HFF-Myc (cell line): ENCODE measurements at regions not wholly inside any gene's neighbourhood (a gene's known extent, or its start where the extent isn't known, plus 50 kb on each side); places are given as distances from the start of the nearest gene placed in this dataset.
"Not testable (repeated sequence)": the region's sequence is repeated elsewhere in the genome, so short reads cannot be mapped to it uniquely, and the experiment has no call there.

Experiments
- DNase-seq: peaks from one replicate; pipeline ENCODE4 v3.0.0-alpha.2; 2011; ENCODE audit warnings: low read depth; ENCODE audit errors: extremely low read depth
- H3K4me3 ChIP-seq: replicated peaks from 2 replicates; pipeline ENCODE4 v1.5.1; 2011; ENCODE audit warnings: low read depth, mild to moderate bottlenecking, control low read depth, low read length
- TF ChIP-seq, protein P1 (sequence below): IDR thresholded peaks from 2 replicates; pipeline ENCODE4 v1.5.1; 2012; ENCODE audit warnings: mild to moderate bottlenecking, low read depth, low read length, control low read depth; ENCODE audit errors: missing control alignments

DNA sequence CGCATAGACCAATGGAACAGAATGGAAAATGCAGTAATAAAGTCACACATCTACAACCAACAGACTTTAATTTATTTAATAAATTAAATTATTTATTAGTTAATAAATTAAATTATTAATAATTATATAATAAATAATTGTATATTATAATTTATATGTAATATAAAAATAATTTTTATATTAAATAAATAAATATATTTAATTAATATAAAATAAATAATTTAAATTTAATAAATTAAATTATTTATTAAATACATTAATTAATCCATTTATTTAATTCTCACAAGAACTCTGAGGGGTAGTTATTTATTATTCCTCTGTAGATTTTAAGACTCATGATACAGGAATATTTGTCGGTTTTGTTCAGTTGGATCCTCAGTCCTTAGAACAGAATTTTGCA lies 176.1 kb upstream of the ADAMTS19 start:
- DNase-seq, result no peak
- TF ChIP-seq, protein P1, sequence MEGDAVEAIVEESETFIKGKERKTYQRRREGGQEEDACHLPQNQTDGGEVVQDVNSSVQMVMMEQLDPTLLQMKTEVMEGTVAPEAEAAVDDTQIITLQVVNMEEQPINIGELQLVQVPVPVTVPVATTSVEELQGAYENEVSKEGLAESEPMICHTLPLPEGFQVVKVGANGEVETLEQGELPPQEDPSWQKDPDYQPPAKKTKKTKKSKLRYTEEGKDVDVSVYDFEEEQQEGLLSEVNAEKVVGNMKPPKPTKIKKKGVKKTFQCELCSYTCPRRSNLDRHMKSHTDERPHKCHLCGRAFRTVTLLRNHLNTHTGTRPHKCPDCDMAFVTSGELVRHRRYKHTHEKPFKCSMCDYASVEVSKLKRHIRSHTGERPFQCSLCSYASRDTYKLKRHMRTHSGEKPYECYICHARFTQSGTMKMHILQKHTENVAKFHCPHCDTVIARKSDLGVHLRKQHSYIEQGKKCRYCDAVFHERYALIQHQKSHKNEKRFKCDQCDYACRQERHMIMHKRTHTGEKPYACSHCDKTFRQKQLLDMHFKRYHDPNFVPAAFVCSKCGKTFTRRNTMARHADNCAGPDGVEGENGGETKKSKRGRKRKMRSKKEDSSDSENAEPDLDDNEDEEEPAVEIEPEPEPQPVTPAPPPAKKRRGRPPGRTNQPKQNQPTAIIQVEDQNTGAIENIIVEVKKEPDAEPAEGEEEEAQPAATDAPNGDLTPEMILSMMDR, result no peak
- H3K4me3 ChIP-seq, result no peak overlapping the region

DNA sequence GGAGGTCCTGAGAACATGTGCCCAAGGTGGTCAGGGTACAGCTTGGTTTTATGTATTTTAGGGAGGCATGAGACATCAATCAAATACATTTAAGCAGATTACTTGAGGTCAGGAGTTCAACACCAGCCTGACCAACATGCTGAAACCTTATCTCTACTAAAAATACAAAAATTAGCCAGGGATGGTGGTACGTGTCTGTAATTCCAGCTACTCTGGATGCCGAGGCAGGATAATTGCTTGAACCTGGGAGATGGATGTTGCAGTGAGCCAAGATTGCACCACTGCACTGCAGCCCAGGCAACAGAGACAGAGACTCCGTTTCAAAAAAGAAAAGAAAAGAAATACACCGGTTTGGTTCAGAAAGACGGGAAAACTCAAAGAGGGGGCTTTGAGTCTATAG lies 165.9 kb upstream of the ADAMTS19 start:
- not testable (repeated sequence) for DNase-seq, H3K4me3 ChIP-seq

DNA sequence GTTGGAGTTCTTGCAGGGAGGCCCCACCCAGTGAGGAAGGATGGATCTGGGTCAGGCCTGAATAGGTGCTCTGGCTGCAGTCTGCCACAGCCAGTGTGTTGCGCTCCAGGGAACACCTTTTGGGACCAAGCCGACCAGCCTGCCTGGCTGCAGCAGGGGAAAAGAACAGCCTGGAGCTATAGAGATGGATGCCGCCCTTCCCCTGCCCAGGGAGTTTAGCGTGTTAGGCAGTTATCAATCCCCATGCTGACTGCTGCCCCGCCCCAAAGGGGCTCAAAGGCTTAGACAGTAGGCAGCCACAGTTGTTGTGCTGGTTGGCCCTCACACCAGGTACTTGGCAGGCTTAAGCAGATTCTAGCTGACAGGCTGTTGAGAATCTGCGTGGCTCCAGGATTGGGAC lies 153.4 kb upstream of the ADAMTS19 start:
- TF ChIP-seq, protein P1, result no peak
- DNase-seq, result no peak
- H3K4me3 ChIP-seq, result no peak overlapping the region

DNA sequence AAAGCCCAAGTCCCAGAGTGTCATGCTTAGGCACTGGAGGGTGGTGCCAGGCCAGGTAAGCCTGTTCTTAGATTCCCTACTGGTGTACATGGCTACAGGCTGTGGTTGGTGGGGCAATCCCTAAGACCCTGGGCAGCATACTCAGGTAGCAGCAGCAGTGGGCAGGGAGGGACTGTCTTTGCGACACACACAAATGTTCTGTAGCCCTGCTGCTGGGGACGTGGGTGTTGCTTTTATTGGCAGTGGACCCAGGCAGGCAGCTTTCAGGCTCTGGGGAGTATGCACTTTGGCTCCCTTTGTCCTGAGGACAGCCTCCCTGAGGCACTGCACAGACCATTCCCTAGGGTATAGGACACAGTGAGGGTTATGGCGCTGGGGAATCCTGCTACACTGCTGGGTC lies 137.1 kb upstream of the ADAMTS19 start:
- H3K4me3 ChIP-seq, result no peak overlapping the region
- DNase-seq, result no peak
- TF ChIP-seq, protein P1, result no peak

DNA sequence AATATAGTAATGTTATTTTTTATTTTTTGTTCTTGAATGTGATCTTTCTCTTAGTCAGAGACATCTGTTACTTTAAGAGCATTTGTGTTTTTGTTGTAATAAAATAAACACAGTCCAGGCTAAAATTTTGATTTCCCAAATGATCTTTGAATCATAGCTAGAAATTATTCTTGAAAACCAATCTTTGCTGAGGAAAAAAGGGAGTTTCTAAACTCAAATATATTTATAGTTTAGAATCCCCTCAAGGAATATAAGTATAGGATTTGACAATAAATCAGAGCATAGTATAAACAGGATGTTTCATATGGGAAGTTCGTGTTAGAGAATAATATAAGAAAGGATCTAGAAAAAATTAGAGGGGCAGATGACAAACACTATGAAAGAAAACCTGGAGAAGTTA lies 118.8 kb upstream of the ADAMTS19 start:
- H3K4me3 ChIP-seq, result no peak overlapping the region
- TF ChIP-seq, protein P1, result no peak
- DNase-seq, result no peak

DNA sequence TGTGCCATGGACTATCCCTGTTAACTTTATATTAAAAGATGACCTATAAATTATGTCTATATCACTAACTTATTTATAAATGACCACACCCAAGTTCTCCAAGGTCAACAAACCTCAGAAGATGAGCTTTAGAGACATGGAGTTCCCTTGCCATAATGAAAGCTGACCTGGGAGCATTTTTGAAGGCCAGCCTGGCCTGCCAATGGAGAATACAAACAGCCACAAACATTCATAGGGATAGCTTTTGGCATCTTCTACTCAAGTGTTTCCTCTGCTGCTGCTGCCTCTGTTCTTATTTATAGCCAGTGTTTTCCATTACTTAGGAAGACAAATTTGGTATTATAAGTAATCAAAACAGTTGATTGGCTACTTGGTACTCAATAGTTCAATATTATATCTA lies 117.3 kb upstream of the ADAMTS19 start:
- no peak overlapping the region for H3K4me3 ChIP-seq
- TF ChIP-seq, protein P1, result no peak
- DNase-seq, result no peak

DNA sequence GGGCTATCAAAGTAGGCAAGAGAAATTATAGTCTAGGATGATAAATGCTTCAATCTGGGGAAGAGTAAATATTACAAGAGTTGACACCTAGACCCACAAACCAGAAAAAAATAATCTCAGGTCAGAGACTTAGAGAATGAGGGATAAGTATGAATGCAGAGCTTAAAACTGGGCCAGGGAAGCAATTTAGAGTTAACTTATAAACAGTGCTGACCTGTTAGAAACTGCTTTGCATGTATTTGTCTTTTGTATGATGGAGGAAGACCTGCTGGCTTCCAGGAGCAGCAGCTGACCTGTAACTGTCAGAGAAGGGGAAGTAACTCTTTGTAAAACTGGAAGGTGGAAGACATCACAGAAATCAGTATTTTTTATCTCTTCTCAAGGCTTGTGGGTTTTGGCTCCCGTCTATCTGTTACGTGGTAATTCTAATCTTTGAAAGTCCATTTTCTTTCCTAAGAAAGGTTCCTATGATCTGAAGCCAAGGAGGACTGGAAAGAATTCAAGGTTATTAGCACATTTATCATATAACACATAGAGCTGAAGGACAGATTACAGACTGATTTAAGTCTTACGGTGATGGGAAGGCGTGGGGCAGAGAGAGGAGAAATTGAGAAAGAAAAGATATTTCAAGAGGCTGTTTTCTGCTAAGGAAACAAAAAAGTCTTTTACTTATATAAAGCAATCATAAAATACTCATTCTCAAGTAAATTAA lies 114.7 kb upstream of the ADAMTS19 start:
- TF ChIP-seq, protein P1, result no peak
- DNase-seq, result no peak
- no peak overlapping the region for H3K4me3 ChIP-seq
